T-helper 2 cell treated with Interferon-gamma antibody and Interleukin-4, amounts not matched to agents 5 μg/mL and 100 μg/mL, for 36 hours (primary cell): ENCODE measurements at regions not wholly inside any gene's neighbourhood (a gene's known extent, or its start where the extent isn't known, plus 50 kb on each side); places are given as distances from the start of the nearest gene placed in this dataset.
"Not testable (repeated sequence)": the region's sequence is repeated elsewhere in the genome, so short reads cannot be mapped to it uniquely, and the experiment has no call there.

Source experiments
- DNase-seq: peaks from one replicate; pipeline ENCODE4 v3.0.0; 2021; ENCODE audit warnings: low spot score
- H3K27ac Mint-ChIP-seq: one replicate; pipeline ENCODE4 v1.8.0; 2021; ENCODE audit warnings: mild to moderate bottlenecking, mixed read lengths
- H3K27me3 Mint-ChIP-seq: one replicate; pipeline ENCODE4 v1.8.0; 2021; ENCODE audit warnings: low read depth, mixed read lengths
- H3K36me3 Mint-ChIP-seq: one replicate; pipeline ENCODE4 v1.8.0; 2021; ENCODE audit warnings: low read depth, mixed read lengths
- H3K4me1 Mint-ChIP-seq: one replicate; pipeline ENCODE4 v1.8.0; 2021; ENCODE audit warnings: low read depth, mixed read lengths
- H3K4me3 Mint-ChIP-seq: one replicate; pipeline ENCODE4 v1.8.0; 2022; ENCODE audit warnings: mild to moderate bottlenecking, moderate library complexity, mixed read lengths
- H3K9me3 Mint-ChIP-seq: one replicate; pipeline ENCODE4 v1.8.0; 2021; ENCODE audit warnings: mixed read lengths

DNA sequence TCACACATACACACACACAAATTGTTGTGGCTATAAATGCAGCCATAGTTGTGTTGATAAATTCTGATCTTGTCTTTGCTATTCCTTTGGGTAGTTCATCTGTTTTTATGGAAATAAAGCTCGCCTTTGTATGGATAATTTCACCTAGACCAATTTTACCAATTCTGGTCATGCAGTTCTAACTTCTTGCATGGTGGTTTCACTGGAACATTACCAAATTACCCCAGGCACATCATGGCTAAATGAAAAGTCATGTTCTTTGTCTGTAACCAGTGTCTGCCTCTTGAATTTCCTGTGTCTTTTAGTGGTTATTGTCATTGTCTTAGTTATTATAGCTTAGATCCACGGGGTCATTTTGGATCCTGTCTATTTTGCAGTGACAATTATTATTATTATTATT is 50.3 kb upstream of the TMC1 start:
- Mint-ChIP-seq H3K36me3 (no peaks in the 10 kb centered on the region), H3K9me3 (no peaks in the 10 kb centered on the region), H3K4me3 (no peak overlapping the region), H3K27ac (no peak overlapping the region), H3K27me3 (no peaks in the 10 kb centered on the region), H3K4me1 (peaks cover 18% of the 10 kb centered on the region)
- no peak for DNase-seq

DNA sequence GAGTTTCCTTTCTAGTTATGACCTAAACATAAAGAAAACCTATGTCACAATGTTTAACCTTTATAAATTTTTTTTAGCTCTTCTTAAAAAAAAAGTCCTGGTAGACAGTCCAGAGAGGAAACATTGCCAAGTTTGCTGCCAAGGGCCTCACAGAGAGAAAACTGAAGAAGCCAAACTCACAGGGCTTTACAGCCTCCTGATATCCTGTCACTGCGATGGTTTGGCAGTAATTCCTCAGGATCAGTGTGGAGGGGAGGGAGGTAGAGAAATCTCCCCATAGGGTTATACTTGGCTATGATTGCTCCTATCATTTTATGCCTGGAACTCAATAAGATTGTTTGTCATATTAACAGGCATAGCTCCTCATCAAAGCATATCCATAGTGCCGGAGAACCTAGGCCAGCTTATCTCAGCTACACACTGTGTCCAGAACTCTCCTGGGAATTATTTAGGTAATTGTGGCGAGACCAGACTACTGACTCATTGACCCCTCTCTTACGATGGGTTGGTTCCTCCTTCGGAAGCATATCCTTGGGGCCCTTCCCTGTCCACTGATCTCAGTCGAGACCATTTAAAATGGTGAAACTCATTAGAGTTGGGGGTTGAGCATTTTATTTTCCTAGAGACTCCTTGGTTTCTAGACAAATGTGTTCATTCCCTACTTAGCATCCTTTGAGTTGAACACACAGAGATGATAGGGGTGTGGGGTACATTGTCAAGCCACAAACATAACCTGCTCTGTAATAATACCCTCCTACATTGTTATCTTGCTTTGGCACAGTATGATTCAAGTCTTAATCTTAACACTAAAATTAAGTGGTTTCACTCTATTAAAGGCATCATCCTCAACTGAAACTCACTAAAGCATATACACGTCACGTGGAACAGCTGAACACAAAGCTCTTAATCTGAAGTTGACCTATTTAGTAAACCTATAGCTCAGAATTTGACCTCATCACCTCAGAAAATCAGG is 53.4 kb upstream of the TMC1 start:
- Mint-ChIP-seq H3K4me3 (no peak overlapping the region), H3K27ac (no peak overlapping the region)
- DNase-seq: no peak

DNA sequence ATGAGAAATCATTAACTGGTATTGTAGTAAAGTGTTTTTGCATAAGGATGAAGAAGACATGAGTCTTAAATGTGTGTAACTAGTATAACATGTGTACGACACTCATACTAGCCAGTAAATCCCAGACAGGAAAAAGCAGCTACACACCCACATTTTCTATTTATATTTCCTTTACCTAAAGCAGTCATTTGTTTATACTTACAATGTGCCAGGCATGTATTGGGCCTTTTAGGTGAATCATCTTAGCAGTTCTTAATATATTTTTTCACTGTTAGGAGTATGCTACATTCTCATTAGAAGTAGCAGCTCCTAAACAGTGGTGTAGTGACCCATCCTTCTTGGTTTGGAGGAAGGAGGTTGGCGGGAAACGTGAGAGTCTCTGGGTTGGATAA is 55.8 kb upstream of the TMC1 start:
- H3K9me3 Mint-ChIP-seq: no peaks in the 10 kb centered on the region
- no peak overlapping the region for H3K27ac Mint-ChIP-seq
- DNase-seq: no peak
- no peak overlapping the region for H3K4me3 Mint-ChIP-seq
- H3K36me3 Mint-ChIP-seq: no peaks in the 10 kb centered on the region
- H3K4me1 Mint-ChIP-seq: peaks cover 8% of the 10 kb centered on the region
- H3K27me3 Mint-ChIP-seq: no peaks in the 10 kb centered on the region

More for the DNA sequence above, 53.4 kb upstream of the TMC1 start:
- Mint-ChIP-seq H3K27me3 (no peaks in the 10 kb centered on the region), H3K9me3 (no peaks in the 10 kb centered on the region), H3K36me3 (no peaks in the 10 kb centered on the region), H3K4me1 (peaks cover 12% of the 10 kb centered on the region)

DNA sequence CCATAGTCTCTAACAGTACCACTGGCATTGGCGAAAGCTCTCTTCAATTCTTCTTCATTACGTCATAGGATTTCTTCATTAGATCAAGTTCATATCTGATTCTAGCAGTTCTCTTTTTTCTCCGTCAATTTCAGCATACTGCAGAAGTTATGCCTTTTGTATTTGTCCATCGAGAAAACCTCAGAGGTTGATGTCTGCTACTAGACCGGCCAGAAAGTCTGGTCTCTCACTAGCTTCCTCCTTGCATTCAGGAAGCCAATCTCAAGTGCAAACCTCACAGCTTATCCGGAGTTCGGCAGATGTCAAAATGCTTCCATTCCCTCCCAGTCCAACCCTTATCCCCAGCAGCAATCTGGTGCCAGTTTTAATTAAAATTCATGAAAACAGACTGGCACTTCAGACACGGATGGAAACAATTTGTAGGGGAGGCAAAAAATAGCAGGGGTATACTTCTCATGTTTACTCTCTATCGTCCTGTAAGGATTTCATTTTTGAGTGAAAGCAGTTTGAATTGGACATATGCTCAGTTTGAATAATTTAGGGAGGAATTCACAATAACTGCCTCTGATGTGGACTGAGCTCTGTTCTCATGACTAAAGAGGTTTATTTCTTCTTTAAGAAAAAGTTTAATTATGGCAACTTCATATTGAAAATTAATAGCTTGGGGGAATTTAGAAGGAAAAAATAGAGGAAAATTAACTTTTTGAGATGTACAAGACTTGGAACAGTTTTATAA is 56.4 kb upstream of the TMC1 start:
- Mint-ChIP-seq H3K27me3 (no peaks in the 10 kb centered on the region), H3K4me3 (no peak overlapping the region), H3K4me1 (peaks cover 8% of the 10 kb centered on the region), H3K36me3 (no peaks in the 10 kb centered on the region), H3K27ac (no peak overlapping the region), H3K9me3 (no peaks in the 10 kb centered on the region)
- DNase-seq: no peak

DNA sequence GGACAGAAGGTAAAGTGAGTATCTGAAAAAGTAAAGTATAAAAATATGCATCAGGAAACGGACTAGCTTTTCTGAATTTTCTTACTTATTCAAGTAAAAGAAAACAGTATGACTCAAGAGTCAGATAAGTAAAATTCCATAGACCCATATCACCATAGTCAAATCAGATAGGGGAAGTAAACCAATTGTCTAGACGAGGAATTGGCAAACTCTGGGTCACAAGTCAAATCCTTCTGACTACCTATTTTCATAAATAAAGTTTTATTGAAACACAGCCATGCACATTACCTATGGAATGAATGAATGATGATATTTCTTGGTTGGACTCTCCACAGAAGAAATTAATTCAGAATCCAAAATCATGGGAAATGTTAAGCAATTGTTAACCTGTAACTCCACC is 59.1 kb upstream of the TMC1 start:
- Mint-ChIP-seq H3K4me1 (peaks cover 13% of the 10 kb centered on the region), H3K27me3 (no peaks in the 10 kb centered on the region), H3K4me3 (no peak overlapping the region), H3K27ac (no peak overlapping the region), H3K9me3 (no peaks in the 10 kb centered on the region), H3K36me3 (no peaks in the 10 kb centered on the region)
- no peak for DNase-seq

DNA sequence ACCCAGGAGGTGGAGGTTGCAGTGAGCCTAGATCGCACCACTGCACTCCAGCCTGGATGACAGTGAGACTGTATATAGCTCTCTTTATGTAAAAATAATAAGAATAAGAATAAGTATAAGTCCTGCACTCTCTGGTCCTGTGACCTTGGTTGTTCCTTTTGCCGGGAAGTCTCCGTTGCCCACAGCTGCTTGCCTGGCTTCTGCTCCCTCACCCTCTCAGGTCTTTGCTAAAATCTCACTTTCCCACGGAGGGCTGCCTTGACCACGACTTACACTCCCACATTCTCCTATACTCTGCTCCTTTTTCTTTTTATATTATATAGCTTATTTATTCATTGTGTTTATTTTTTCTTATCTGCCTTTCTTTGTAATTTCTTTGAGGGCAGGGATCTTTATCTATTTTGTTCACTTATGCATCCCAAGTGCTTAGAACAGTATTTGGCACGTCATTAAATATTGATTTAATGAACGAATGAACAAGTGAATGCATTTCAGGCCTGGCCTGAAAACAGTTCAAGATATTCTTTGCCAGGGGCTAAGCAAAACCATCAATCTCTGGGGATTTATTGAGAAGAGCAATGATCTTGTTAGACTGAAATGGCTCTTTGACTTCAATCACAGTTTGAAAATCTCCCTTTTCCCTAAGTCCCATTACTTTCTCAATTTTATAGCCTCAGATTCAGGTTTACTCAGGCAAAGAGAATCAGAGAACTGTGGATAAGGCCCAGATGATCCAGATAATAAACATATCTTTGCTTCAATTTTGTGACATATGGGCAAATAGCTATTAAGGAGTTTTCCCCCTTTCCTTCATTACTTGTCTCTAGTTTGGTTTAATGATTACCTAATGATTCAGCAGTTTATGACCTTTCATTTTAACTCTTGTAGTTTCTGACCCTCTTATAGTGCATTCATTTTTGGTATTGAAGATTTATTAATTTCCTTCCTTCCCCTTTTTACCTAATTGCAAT is 60.8 kb upstream of the TMC1 start:
- DNase-seq: no peak
- Mint-ChIP-seq H3K4me3 (no peak overlapping the region), H3K4me1 (peaks cover 13% of the 10 kb centered on the region), H3K36me3 (no peaks in the 10 kb centered on the region), H3K27me3 (peaks cover 2% of the 10 kb centered on the region), H3K9me3 (no peaks in the 10 kb centered on the region), H3K27ac (no peak overlapping the region)

DNA sequence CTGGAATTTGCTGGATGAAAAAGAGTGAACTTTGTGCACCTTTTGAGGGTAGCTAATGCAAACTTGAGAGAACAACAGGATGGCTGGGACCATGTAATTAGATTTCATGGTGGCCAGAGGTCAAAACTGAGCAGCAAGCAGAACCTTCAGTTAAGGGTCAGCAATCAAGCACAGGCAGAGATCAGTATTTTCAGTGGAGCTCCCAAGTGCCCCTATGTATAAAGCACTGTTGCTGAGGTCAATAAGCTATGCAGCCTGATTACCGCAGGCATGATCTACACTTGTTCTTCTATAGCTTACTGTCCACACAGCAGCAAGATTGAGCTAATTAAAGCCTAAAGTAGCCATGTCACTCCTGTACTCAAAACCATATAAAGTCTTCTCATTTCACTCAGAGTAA is 62.1 kb upstream of the TMC1 start:
- H3K27ac Mint-ChIP-seq: no peak overlapping the region
- peaks cover 2% of the 10 kb centered on the region for H3K27me3 Mint-ChIP-seq
- H3K4me3 Mint-ChIP-seq: no peak overlapping the region
- no peaks in the 10 kb centered on the region for H3K9me3 Mint-ChIP-seq
- no peaks in the 10 kb centered on the region for H3K36me3 Mint-ChIP-seq
- H3K4me1 Mint-ChIP-seq: peaks cover 6% of the 10 kb centered on the region
- DNase-seq: no peak

DNA sequence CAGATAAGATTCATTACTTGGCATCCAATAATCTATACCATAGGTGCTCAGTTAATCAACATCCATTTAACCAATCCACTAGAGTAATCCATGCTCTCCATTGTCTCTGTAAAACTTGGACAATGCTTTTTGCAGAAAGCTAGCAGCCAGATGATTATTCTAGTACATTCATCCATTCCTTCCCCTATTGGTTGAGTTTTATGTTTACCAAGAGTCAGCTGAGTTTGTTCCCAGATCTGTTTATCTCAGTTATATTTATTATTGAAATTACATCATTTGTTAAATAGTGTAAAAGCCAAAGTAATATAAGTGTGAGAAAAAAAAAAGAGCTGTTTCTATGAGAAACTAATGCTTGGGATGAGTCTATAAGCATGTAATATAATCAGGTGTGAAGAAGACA is 63.3 kb upstream of the TMC1 start:
- H3K9me3 Mint-ChIP-seq: no peaks in the 10 kb centered on the region
- H3K4me1 Mint-ChIP-seq: peaks cover 6% of the 10 kb centered on the region
- H3K27me3 Mint-ChIP-seq: peaks cover 2% of the 10 kb centered on the region
- no peak for DNase-seq
- H3K36me3 Mint-ChIP-seq: no peaks in the 10 kb centered on the region
- no peak overlapping the region for H3K27ac Mint-ChIP-seq
- no peak overlapping the region for H3K4me3 Mint-ChIP-seq

DNA sequence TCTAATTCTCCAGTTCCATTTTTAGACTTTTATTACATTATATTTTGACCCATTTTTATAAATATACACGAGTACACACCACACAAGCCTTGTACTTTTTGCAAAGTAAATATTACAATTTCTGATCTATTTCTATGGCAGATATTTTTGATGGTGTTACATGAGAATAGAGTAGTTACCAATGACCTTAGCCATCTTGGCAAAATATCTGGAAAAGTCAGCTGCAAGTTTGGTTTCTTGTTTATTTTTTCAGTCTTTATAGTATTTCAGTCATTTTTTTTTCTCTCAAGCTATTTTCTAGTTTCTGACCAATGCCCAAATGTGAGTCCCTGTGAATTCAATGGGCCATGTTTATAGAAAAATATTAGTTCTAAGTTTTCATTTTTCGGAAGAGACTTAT is 64.0 kb upstream of the TMC1 start:
- H3K9me3 Mint-ChIP-seq: no peaks in the 10 kb centered on the region
- no peak overlapping the region for H3K27ac Mint-ChIP-seq
- peaks cover 2% of the 10 kb centered on the region for H3K27me3 Mint-ChIP-seq
- no peak for DNase-seq
- H3K4me3 Mint-ChIP-seq: no peak overlapping the region
- peaks cover 6% of the 10 kb centered on the region for H3K4me1 Mint-ChIP-seq
- no peaks in the 10 kb centered on the region for H3K36me3 Mint-ChIP-seq

DNA sequence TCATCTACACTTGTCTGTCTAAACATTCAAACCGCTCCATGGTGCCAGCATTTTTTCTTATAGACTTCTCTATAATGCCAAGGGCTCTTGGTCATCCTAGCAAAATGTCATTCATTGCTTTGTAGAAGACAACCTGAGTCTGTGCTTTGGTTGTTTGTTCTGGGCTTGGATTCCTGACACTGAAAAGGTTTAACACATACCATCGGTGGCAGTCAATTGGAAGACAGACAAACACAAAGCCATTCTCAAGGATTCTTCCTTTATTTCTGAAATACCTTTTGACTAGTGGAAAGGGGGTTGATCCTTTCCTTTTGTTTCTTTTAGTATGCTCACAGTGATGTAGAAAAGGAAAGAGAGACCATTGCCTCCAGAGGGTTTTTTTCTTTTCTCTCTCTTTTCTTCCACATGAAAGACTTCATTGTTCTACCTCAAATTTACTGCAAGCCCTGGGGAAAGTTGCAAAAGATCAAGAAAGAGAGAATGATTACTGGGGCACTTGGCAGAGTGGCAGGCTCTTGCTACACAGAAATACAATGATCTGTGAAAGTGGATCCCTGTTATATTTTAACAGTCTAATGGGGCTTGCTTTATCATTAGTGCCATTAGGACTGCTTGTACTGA is 66.4 kb upstream of the TMC1 start:
- H3K9me3 Mint-ChIP-seq: no peaks in the 10 kb centered on the region
- H3K27me3 Mint-ChIP-seq: peaks cover 4% of the 10 kb centered on the region
- peaks cover 6% of the 10 kb centered on the region for H3K4me1 Mint-ChIP-seq
- H3K4me3 Mint-ChIP-seq: no peak overlapping the region
- H3K27ac Mint-ChIP-seq: no peak overlapping the region
- H3K36me3 Mint-ChIP-seq: no peaks in the 10 kb centered on the region
- no peak for DNase-seq

DNA sequence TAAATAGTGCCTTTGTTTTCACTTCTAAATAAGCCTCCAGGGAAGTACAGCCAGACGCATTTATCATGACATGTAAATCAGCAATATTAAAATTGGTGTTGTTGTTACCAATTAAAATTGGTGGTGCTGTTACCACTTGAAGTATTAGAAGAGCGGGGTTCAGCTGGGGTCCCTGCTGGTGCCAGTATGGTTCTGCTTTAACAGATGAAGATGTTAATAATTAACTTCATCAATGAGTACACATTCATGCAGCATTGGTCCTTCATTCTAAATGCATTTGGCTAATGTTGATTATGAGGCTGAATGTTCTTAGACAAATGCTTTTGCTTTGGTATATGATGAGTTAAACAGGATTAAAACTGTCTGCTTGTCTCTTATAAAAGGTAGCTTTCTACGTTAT is 67.6 kb upstream of the TMC1 start:
- Mint-ChIP-seq H3K27ac (no peak overlapping the region), H3K27me3 (peaks cover 4% of the 10 kb centered on the region), H3K4me1 (peaks cover 6% of the 10 kb centered on the region), H3K4me3 (no peak overlapping the region), H3K9me3 (no peaks in the 10 kb centered on the region), H3K36me3 (no peaks in the 10 kb centered on the region)
- DNase-seq: no peak

DNA sequence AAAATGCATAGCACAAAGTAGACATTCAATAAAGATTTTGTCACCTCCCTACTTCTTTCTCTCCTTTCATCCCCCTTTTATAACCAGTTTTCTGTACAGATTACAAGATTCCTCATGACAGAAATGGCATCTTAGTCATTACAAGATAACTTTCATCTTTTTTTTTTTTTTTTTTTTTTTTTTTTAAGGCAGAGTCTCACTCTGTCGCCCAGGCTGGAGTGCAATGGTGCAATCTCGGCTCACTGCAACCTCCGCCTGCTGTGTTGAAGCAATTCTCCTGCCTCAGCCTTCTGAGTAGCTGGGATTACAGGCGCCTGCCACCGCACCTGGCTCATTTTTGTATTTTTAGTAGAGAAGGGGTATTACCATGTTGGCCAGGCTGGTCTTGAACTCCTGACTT is 75.2 kb upstream of the TMC1 start:
- H3K27me3 Mint-ChIP-seq, H3K9me3 Mint-ChIP-seq, H3K27ac Mint-ChIP-seq, H3K36me3 Mint-ChIP-seq, H3K4me3 Mint-ChIP-seq, DNase-seq: not testable (repeated sequence)
- H3K4me1 Mint-ChIP-seq: peaks cover 31% of the 10 kb centered on the region

DNA sequence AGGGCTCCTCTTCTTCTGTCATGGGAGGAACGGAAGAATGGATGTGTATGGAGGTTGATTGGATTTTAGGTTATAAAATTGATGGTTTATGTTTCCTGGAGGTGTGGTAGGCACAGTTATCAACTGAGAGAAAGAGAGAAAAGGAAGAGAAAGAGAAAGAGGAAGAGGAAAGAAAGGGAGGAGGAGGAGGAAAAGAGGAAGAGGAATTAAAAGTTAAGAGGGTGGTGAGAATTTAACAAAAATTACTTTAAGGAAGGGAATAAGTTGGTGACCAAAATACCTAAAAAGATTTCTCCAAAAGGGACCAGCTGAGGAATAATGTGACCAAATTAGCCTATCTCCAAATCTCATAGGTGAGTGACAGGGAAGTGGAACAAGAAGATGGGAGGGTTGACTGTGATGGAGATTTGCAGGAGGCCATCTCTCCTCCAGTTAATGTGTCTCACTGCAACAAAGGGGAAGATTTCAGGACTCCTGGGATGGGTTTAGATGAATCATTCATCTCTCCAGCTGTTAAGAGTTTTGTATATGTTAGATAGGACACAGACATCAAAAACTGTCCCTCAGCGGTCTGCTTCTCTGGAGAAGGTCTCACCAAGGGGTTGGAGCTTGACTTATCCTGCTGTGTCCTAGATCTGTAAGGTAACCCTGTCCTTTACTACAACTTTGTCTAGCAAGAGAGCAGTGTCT is 76.0 kb upstream of the TMC1 start:
- Mint-ChIP-seq H3K4me3 (no peak overlapping the region), H3K27ac (no peak overlapping the region), H3K9me3 (no peaks in the 10 kb centered on the region), H3K27me3 (peaks cover under 1% of the 10 kb centered on the region), H3K36me3 (no peaks in the 10 kb centered on the region), H3K4me1 (peaks cover 31% of the 10 kb centered on the region)
- no peak for DNase-seq
